GM23248 (cell line): ENCODE measurements at regions not wholly inside any gene's neighbourhood (a gene's known extent, or its start where the extent isn't known, plus 50 kb on each side); places are given as distances from the start of the nearest gene placed in this dataset.

Source experiments
- EZH2 ChIP-seq: fragments of 200-600 bp; sonication (generic); IDR thresholded peaks from 2 replicates; pipeline ENCODE4 v1.6.1; 2018; ENCODE audit warnings: antibody characterized with exemption, mild to moderate bottlenecking; ENCODE audit not compliant: insufficient read depth, poor library complexity, severe bottlenecking
- EZH2phosphoT487 ChIP-seq: fragments of 200-600 bp; sonication (generic); IDR thresholded peaks from 2 replicates; pipeline ENCODE4 v1.6.1; 2018; ENCODE audit warnings: antibody characterized with exemption, moderate library complexity, mild to moderate bottlenecking, low read depth; ENCODE audit not compliant: insufficient read depth

DNA sequence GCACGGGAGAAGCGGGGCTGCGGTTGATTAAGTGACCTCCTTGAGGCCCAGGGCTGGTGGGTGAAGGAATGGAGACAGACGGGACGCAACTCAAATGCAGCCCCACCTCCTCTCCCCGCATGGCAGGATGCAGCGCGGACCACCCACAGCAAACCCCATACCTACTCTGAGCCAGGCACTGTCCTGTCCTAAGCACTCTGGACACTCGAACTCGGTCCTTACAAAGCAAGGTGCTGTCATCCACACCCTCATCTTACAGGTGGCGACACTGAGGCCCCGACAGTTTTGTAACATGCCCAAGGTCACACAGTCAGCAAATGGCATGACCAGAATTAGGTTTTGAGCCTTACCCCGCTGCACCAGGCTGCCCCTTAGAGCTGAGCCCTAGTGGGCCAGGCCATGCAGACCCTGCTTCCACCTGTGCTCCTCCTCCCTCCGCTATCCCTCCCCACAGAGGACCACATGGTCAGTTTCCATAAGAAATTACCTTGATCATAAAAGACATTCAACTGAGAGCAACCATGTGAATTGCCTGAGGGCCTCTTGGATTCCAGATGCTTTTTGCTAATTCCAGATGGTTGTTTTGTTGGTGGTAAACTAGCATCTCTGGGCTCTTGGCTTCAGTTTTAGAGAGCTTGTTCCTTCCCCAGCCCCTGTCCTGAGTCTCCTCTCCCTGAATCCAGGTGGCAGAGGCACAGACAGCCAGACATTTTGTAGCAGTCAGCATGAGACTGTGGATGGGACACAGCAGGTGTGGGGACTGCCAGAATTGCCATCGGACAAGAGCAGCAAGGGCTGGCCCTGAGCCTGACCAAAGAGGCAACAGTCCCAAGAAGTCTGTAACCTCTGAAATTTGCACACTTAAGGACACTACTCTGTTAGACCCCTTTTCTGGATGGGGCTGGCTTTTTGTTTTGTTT lies 171.9 kb upstream of the PMEPA1 start:
- TF ChIP-seq EZH2phosphoT487 (no peak), EZH2 (no peak)
